ENCODE measurements at regions not wholly inside any gene's neighbourhood (a gene's known extent, or its start where the extent isn't known, plus 50 kb on each side); places are given as distances from the start of the nearest gene placed in this dataset.
A peak's percentile ranks its signal among the peaks of the same experiment; 100 is the strongest.

- intact Hi-C loops (cut with DNase I), result no loop called here
- no peaks in the 10 kb centered on the region for H3K36me3 ChIP-seq
These were observed 123.3 kb upstream of the TBL1X start for GRCh38 chrX:9341291-9342201.

GRCh38 chrX:9342561-9343051 lies 122.3 kb upstream of the TBL1X start:
- intact Hi-C loops (cut with DNase I), result no loop called here
- DNase-seq, result peak; percentile 77
- no peak for TF ChIP-seq CTCF (IDR thresholded peaks at IDR 0.05)
- Histone ChIP-seq H3K27ac (no peak overlapping the region), H3K4me1 (peaks cover 20% of the 10 kb centered on the region), H3K36me3 (no peaks in the 10 kb centered on the region), H3K27me3 (ENCODE audit: low read depth) (no peaks in the 10 kb centered on the region), H3K4me3 (no peak overlapping the region), H3K9me3 (no peaks in the 10 kb centered on the region)
- peak; percentile 91 to 93 for ATAC-seq

More at GRCh38 chrX:9341291-9342201, 123.3 kb upstream of the TBL1X start:
- Histone ChIP-seq H3K9me3 (no peaks in the 10 kb centered on the region), H3K4me1 (peaks cover 20% of the 10 kb centered on the region), H3K27me3 (ENCODE audit: low read depth) (no peaks in the 10 kb centered on the region), H3K27ac (peak overlapping the region; percentile 83), H3K4me3 (peak overlapping the region; percentile 23)
- no peak for TF ChIP-seq CTCF (IDR thresholded peaks at IDR 0.05)
- DNase-seq, result peak; percentile 82
- ATAC-seq, result peak; percentile 57 to 77

- H3K4me1 ChIP-seq, result peaks cover 20% of the 10 kb centered on the region
- DNase-seq (no peak), ATAC-seq (no peak)
- H3K9me3 ChIP-seq, result no peaks in the 10 kb centered on the region
- H3K4me3 ChIP-seq, result no peak overlapping the region
- no peak overlapping the region for H3K27ac ChIP-seq
- intact Hi-C loops (cut with DNase I), result no loop called here
- no peak for TF ChIP-seq CTCF (IDR thresholded peaks at IDR 0.05)
- H3K36me3 ChIP-seq, result no peaks in the 10 kb centered on the region
- H3K27me3 ChIP-seq (ENCODE audit: low read depth), result no peaks in the 10 kb centered on the region
These were observed 120.9 kb upstream of the TBL1X start for GRCh38 chrX:9343971-9344370.

GRCh38 chrX:9345957-9346356 lies 118.9 kb upstream of the TBL1X start:
- H3K27me3 ChIP-seq (ENCODE audit: low read depth), result no peaks in the 10 kb centered on the region
- no peak overlapping the region for H3K27ac ChIP-seq
- H3K4me3 ChIP-seq, result no peak overlapping the region
- DNase-seq (no peak), ATAC-seq (no peak)
- no peaks in the 10 kb centered on the region for H3K9me3 ChIP-seq
- intact Hi-C loops (cut with DNase I), result no loop called here
- H3K36me3 ChIP-seq, result no peaks in the 10 kb centered on the region
- peaks cover 5% of the 10 kb centered on the region for H3K4me1 ChIP-seq
- no peak for TF ChIP-seq CTCF (IDR thresholded peaks at IDR 0.05)

- Histone ChIP-seq H3K4me3 (no peak overlapping the region), H3K4me1 (no peaks in the 10 kb centered on the region), H3K27ac (no peak overlapping the region), H3K36me3 (no peaks in the 10 kb centered on the region), H3K27me3 (ENCODE audit: low read depth) (no peaks in the 10 kb centered on the region), H3K9me3 (no peaks in the 10 kb centered on the region)
- DNase-seq (no peak), ATAC-seq (no peak)
- intact Hi-C loops (cut with DNase I), result no loop called here
- no peak for TF ChIP-seq CTCF (IDR thresholded peaks at IDR 0.05)
These were observed 115.0 kb upstream of the TBL1X start for GRCh38 chrX:9349572-9350494.

Data from lower lobe of right lung (tissue), 2 donors.